GM19328 (cell line): ENCODE measurements at regions not wholly inside any gene's neighbourhood (a gene's known extent, or its start where the extent isn't known, plus 50 kb on each side); places are given as distances from the start of the nearest gene placed in this dataset.
A peak's percentile ranks its signal among the peaks of the same experiment; 100 is the strongest.
"Not testable (repeated sequence)": the region's sequence is repeated elsewhere in the genome, so short reads cannot be mapped to it uniquely, and the experiment has no call there.

Experiments
- ATAC-seq: cut with Tn5 transposase; IDR thresholded peaks from one replicate; pipeline ENCODE4 v1.9.1; 2021; ENCODE audit warnings: mild to moderate bottlenecking, moderate library complexity; ENCODE audit not compliant: unreplicated experiment

- ATAC-seq = no peak
These were observed 159.4 kb upstream of the KBTBD8 start for GRCh38 chr3:66838704-66839103.

GRCh38 chr3:66839508-66839907 lies 158.6 kb upstream of the KBTBD8 start:
- no peak for ATAC-seq

GRCh38 chr3:66842761-66843464 lies 155.2 kb upstream of the KBTBD8 start:
- ATAC-seq = not testable (repeated sequence)

- no peak for ATAC-seq
These were observed 146.1 kb upstream of the KBTBD8 start for GRCh38 chr3:66851894-66852613.

GRCh38 chr3:66854601-66855151 lies 143.4 kb upstream of the KBTBD8 start:
- no peak for ATAC-seq

- peak; percentile 58 for ATAC-seq
These were observed 141.6 kb upstream of the KBTBD8 start for GRCh38 chr3:66856533-66856932.

- no peak for ATAC-seq
These were observed 139.3 kb upstream of the KBTBD8 start for GRCh38 chr3:66858656-66859381.

- no peak for ATAC-seq
These were observed 137.3 kb upstream of the KBTBD8 start for GRCh38 chr3:66860771-66861170.

- no peak for ATAC-seq
These were observed 134.6 kb upstream of the KBTBD8 start for GRCh38 chr3:66863205-66864111.

GRCh38 chr3:66884659-66885058 lies 113.4 kb upstream of the KBTBD8 start:
- ATAC-seq = no peak

- no peak for ATAC-seq
These were observed 112.6 kb upstream of the KBTBD8 start for GRCh38 chr3:66885326-66886000.

GRCh38 chr3:66889750-66890494 lies 108.2 kb upstream of the KBTBD8 start:
- ATAC-seq = no peak

GRCh38 chr3:66898155-66898554 lies 100.0 kb upstream of the KBTBD8 start:
- no peak for ATAC-seq

- ATAC-seq = no peak
These were observed 93.8 kb upstream of the KBTBD8 start for GRCh38 chr3:66904336-66904735.

- ATAC-seq = no peak
These were observed 93.1 kb upstream of the KBTBD8 start for GRCh38 chr3:66904831-66905493.

- ATAC-seq = no peak
These were observed 91.0 kb upstream of the KBTBD8 start for GRCh38 chr3:66907136-66907535.

GRCh38 chr3:66910266-66911055 lies 87.6 kb upstream of the KBTBD8 start:
- ATAC-seq = no peak

- no peak for ATAC-seq
These were observed 85.8 kb upstream of the KBTBD8 start for GRCh38 chr3:66912306-66912705.
